Activated CD8-positive, alpha-beta memory T cell treated with anti-CD3 and anti-CD28 coated beads, Interleukin-2, amount 50 U/mL, for 48 hours (primary cell): ENCODE measurements at regions not wholly inside any gene's neighbourhood (a gene's known extent, or its start where the extent isn't known, plus 50 kb on each side); places are given as distances from the start of the nearest gene placed in this dataset.
A peak's percentile ranks its signal among the peaks of the same experiment; 100 is the strongest.

ENCODE experiments used
- DNase-seq: peaks from one replicate; pipeline ENCODE4 v3.0.0-alpha.2; 2020

- no peak for DNase-seq
These were observed 51.6 kb upstream of the SRGAP3 start for GRCh38 chr3:9301091-9301490.

GRCh38 chr3:9301798-9302197 is 52.4 kb upstream of the SRGAP3 start:
- no peak for DNase-seq

- DNase-seq, result peak; percentile 91
These were observed 53.2 kb upstream of the SRGAP3 start for GRCh38 chr3:9302425-9303181.

- DNase-seq, result no peak
These were observed 54.4 kb upstream of the THUMPD3 start for GRCh38 chr3:9308298-9308990.

- DNase-seq, result no peak
These were observed 52.8 kb upstream of the THUMPD3 start for GRCh38 chr3:9310043-9310442.

GRCh38 chr3:9311228-9311627 is 51.6 kb upstream of the THUMPD3 start:
- DNase-seq, result no peak
